ENCODE measurements at regions not wholly inside any gene's neighbourhood (a gene's known extent, or its start where the extent isn't known, plus 50 kb on each side); places are given as distances from the start of the nearest gene placed in this dataset.

DNA sequence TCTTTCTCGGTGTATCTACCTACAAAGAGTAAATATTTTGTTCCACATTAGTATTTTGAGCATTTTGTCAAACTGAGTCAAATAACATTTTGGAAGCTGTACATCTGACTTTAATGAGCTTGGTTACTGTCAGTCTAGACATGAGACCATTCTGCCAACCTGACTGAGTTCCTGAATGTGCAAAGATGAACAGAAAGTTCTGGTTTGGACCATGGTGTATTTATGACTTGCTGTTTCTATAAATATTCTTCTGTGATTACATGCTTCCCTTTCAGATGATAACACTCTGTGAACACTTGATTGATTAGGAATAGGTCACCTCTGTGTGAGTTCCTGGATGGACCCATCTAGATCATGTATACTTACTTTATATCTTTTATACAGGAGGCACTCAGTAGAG lies 827.8 kb downstream of the VRK1 start:
- DNase-seq (ENCODE audit: low read depth), result no peak

DNA sequence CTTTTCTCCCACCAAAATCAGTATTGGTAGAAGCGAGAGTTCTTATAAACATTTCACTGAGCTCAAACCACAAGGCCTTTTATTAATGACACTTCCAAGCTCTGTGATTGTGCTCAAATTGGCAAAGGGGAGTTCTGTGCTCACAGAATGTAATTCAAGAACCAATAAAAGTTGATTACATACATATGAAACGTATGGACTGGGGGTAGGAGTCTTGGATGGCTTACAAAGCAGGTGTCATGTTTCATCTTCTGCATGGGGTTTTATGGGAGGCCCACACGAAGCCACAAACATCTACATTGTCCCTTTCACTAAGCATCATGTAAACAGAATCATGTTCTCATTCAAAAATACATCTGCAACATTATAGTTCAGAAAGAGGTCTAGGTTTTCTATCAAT lies 828.3 kb downstream of the VRK1 start:
- no peak for DNase-seq (ENCODE audit: low read depth)

DNA sequence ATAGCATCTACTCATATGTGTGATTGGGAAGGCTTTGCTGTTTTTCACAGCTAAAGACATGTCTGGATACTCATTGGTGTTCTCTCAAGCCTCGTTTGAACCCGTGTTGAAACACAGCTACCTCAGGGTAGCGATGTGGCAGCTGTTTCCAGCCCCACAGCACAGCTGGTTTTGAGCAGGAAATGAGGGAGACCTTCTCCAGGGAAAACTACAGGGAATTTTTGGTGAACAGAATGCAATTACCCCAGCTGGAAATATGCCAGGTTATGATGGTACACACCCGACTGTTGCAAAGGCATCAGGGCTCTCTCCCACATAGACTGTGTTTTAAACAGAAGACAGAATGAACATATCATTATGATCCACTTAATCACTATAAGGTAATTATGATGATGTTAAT lies 828.9 kb downstream of the VRK1 start:
- DNase-seq (ENCODE audit: low read depth), result no peak

DNA sequence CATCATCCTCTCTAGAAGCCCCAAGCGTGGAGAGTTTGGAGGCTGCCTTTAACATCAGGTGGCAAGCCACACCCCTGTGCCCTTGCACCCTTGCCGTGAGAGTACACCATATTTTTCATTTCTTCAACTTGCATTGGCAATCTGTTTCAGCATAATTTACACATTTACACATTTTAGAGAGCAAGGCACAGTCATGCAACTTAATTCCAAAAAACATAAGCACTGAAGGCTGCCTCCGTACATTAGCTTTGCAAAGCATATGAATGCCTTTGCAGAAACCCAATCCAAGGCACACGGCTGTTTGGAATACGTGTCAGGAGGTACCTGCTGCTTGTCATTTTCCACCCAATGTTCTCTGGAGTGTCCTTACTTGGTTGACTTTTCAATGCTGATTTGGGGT lies 833.1 kb downstream of the VRK1 start:
- no peak for DNase-seq (ENCODE audit: low read depth)

DNA sequence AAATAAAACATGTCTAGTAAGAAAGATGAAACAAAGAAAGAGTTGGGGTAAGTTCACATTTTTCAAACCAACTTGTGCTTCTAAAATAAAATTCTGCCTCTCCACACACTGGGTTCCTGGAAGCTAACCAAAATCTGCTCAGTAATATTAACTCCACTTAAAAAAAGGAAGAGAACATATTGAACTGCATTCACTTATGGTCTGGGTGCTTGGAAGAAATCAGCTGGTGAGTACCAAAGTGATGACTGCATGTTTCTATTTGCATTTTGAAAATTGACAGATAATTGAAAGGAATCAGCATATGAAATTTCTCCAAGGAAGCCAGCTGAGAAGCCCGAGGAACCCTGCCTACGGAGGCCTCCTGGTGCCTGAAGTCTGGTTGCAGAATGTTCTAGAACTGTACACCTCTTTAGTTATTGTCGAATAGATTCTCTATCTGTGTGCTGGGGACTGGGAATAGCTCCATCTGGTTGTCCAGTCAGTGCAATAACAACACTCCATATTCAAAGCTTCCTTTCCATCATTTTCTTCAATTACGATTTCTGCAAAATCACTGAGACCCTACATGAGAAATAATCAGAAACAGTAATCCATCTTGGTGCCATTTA lies 836.1 kb downstream of the VRK1 start:
- no peak for DNase-seq (ENCODE audit: low read depth)

DNA sequence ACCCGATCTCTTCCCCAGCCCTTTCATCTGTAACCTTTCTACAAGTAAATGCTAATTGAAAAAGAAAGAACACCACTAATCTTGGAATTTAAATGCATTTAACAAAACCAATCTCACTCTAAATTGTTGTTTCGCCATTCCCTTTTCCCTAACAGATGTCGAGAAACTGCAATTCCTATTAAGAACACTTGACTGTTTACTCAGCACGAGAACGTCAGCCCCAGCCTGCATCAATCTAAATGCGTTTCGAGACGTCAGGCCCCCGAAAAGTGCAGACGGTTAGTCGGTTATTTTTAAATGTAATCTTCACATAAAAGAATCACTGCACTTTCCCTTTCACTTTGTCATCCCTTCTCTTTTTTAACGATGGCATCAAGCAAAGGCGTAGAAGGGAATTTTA lies 837.6 kb downstream of the VRK1 start:
- DNase-seq (ENCODE audit: low read depth), result no peak

DNA sequence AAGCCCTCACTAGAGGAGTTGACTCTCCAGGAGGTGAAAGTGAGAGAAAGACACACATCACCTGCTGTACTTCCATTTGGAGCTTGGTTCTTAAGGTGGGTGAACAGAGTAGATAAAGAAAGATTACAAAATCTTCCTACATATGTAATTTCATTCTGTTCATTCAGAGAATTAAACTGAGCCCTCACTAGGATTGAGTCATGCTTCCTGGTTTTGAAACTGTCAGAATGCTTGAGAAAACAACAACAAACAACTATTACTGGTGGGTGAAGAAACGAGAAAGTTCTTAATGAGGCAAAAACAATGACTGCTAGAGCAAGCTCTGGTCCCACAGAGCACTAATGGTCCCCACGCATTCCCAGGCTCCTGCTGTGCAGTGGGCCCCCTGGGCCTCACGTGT lies 841.7 kb downstream of the VRK1 start:
- no peak for DNase-seq (ENCODE audit: low read depth)

DNA sequence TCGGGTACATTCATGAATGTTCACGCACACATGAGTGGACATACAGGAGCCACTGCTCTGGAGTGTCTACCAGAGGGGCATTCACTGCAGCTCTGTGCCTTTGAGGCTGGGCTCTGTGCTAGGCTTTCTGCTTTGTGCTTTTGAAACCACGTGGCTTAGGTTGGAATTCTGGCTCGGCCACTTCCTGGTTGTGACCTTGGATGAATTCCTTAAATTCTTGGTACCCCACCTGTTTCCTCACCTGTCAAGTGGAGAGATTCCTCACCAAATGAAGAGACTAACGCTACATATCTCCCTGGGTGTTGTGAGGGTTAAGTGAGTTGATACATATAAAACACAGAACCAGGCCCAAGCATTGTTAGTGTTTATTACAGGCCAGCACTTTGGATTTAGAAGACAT lies 842.8 kb downstream of the VRK1 start:
- no peak for DNase-seq (ENCODE audit: low read depth)

DNA sequence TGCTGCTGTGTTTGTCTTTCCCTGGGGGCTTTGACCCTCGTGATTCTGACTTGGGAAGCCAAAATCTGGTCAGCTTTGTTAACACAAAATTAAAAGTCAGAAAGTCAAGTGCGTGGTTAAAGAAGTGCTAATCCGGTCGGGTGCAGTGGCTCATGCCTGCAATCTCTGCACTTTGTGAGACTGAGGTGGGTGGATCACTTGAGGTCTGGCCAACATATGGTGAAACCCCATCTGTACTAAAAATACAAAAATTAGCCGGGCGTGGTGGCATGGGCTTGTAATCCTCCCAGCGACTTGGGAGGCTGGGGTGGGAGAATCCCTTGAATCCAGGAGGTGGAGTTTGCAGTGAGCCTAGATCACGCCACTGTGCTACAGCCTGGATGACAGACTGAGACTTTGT lies 844.6 kb downstream of the VRK1 start:
- no peak for DNase-seq (ENCODE audit: low read depth)

DNA sequence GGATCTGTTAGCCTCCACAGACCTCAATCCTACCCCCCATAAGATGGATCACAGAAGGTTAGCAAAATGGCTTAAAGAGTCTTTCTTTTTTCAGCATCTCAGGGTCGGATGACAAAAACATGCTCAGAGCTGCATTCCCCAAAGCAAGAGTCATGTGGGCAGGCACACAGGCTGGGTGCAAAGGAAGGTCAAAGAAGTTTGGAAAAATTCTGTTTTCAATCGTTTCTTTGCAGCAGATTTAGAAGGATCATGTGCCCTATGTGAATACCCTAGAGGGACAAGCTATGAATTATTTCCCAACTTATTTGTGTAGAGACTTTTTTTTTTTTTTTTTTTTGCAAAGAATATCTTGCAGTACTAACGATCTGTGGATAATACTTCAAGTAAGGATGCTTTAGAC lies 845.4 kb downstream of the VRK1 start:
- no peak for DNase-seq (ENCODE audit: low read depth)

DNA sequence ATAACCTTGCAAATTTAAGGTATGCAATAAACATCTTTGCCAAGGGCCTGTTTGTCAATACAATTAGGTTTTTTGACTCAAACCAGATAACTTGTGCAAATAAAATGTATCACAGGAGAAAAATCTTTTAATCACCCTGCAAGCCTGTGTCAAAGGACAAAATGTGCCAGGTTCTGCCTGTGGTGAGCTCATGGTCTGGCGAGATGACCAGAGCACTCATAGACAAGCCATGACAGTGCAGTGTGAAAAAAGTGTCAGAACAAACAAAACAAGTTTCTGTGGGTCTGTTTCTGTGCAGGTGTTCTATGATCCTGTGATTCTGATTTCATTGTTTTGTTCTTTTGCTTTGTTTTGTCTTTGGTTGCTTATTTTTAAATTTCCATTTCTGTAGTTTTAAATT lies 847.2 kb downstream of the VRK1 start:
- no peak for DNase-seq (ENCODE audit: low read depth)

DNA sequence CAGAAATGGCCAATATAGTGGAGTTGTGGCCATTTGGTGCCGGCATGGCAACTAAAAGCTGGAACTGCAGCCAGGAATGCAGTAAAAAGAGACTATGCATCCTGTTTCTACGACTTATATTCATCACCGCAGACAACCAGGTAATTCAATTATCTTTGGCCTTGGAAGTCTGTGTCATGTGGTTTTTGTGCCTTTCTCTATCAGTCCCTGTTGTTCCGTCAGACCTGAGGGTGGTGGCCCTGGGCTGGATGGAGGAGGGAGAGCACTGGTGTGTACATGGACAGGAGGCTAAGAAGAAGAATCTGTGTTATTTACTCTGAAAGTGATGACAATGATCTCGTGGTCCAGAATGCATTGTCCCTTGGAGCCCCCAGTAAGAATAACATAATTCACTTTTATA lies 852.6 kb downstream of the VRK1 start:
- DNase-seq (ENCODE audit: low read depth), result no peak

DNA sequence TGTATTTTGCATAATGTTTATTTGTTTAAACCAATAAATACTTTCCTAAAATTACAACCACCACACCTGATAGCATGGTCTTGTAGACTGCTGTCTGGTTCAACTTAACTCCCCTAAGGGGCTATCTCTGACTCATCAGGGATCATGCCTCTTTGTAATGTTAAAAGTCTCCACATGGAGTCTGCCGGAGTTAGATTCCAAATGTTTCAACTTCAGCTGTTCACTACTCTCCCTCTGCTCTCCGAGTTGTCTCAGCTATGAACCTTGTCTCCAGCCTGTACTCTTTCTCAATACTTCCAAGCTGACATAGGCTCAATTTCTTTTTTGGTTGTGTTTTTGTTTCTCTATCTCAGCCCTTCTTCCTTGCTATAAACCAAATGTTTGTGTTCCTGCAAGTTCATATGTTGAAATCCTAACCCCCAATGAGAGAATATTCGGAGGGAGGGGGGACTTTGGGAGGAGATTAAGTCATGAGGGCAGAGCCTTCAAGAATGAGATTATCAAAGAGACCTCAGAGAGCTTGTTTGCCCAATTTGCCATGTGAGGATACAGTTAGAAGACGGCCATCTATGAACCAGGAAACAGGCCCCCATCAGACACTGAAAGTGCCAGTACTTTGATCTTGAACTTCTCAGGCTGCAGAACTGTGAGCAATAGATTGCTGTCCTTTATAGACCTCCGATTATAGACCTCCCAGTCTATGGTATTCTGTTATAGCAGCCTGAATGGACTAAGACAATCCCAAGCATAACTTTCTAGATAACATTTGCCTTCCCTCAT lies 858.2 kb downstream of the VRK1 start:
- DNase-seq (ENCODE audit: low read depth), result no peak

DNA sequence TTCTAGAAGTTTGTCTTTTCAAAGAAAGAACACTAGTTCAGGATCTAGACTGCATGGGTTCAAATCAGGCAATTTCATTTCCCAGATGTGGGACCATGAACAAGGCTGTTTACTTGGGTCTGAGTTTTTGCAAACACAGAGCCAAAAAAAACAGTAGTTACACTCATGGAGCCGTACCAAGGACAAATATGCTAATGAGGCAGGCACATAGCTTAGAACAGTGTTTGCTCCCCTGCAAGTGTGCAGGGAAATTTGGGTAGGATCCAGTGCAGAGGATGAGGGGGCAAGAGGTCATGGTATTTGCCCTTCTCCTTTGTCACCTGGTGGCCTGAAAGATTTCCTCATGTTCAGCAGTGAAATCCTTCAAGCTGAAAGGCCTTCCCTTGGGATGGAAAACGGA lies 860.4 kb downstream of the VRK1 start:
- DNase-seq (ENCODE audit: low read depth), result no peak

DNA sequence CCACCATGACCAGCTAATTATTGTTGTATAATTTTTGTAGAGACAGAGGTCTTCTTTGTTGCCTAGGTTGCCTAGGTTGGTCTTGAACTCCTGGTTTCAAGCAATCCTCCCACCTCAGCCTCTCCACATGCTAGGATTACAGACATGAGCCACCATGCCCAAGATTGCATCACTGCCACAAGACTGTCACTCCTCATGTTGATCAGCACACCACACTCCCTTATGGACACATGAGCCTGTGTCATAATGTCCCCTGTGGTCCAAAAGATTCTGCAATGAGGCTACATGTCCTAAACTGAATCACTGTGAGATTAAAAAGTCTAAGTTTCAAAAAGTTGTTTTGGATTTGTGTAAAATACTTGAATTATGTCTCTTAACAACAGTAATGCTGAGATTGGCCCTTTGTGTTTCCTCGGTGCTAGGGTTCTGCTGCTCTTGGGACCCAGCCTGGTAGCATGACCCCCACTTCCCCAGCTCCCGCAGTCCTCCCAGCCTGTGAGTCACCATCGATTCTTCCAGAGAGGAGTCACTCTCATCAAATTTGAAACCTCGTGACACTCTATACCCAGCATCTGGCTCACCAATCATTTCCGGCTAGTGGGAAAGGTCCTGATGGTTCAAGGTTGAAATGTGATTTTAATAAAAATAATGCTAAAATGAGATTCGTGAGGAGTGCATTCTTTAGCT lies 890.9 kb downstream of the VRK1 start:
- DNase-seq (ENCODE audit: low read depth), result no peak

DNA sequence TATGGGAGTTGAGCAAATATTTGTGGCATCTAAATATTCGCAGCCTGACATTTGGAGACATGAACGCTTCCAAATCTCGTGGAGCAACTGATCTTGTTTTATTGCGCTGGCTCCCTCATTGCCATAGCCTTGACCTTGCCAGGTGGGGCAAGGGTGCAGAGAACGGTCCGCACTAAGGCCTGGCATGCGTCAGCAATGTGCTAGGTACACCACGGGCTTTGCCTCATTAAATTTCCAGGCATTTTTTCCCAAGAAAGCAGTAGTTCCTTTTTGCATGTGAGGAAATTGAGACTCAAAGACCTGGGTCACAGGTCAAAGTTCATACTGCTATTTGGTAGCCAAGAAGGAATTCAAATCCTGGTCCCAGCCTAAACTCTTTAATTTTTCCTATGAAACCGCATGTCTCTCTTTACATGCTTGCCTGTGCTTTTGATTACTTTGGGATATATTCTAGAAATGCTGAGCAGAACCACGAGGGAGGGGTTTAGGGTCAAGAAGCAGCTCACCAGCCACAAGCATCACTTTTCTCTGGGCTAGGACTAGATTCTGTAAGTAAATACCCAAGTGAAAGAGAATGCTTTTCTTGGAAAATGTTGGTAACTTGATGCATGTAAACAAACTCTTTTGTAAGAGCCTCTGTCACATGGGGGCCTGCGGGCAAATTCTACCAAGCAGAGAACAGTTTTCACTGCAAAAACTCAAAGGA lies 891.6 kb downstream of the VRK1 start:
- DNase-seq (ENCODE audit: low read depth), result no peak

DNA sequence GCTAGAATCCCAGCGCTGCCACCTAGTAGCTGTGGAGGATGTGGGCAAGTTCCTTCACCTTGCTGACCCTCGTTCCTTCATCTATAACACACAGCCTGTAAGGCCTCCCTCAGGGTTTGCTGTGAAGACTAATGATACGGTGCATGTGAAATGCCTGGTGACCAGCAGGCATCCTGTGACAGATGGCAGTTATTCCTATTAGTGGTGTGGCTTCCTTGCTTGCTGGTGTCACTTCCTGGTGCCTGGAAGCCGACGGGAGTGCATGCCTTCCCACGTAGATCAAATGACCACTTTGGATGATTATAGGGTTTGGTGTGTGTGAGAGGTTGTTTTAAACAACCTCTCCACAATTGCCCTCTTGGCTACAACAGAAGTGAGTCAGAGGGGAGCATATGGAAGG lies 894.9 kb downstream of the VRK1 start:
- no peak for DNase-seq (ENCODE audit: low read depth)

DNA sequence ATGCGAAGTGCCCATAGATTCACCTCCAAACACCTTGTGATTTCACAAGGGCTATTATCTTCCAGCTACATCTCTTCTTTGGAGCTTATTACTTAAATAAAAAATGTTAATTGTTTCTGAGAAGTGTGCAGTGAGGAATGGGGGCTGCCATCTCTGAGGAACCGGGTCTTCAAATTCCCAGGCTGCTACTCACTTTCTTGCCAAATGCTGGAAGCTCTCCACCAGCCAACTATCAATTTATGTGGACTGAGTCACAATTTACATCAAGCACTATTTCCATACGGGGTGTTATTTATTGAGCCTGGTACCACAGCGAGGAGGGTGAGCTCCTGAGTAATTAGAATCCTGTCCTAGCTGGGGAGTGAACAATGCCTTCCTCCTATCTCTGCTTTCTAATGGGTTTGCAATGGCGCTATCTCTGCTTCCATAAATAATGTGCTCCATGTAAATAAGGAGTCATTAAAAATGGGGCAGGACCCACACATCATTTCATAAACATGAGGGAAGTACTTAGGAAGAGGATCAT lies 898.3 kb downstream of the VRK1 start:
- no peak for DNase-seq (ENCODE audit: low read depth)

DNA sequence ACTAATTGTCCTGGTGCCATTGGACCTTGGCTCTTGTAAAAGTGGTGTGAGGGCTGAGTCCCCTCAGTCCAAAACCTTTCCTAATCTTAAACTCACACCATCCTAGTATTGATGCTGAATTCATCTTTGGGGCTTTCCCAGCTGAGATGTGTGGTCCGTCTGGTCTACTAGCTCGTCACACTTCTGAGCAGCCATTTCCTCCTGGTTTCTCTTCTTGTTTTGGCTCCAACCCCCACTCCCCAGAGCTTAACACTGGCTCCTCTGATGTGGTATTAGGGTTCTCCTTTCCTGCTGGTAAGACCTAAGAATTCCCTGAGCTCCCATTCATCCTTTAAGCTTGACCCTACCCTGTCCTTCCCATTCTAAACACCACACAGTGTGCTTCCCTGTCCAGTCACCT lies 900.6 kb downstream of the VRK1 start:
- no peak for DNase-seq (ENCODE audit: low read depth)

DNA sequence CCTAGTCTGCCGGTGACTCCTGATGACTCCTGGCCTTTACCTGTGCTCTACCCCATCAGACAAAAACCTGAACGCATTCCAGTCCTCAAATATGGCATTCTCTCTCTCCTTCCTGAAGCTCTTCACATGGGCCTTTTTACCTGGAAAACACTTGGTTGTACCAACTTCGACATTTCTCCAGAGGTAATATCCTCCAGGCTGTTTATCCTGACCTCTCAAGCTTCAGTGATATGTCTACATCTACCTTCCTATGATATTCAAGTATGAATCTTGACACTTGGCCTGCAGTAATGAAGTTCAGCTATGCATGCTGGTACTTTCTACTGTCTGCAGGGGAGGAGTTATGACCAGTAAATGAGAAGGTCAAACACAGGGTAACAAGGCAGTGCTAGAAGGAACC lies 901.8 kb downstream of the VRK1 start:
- DNase-seq (ENCODE audit: low read depth), result no peak

DNA sequence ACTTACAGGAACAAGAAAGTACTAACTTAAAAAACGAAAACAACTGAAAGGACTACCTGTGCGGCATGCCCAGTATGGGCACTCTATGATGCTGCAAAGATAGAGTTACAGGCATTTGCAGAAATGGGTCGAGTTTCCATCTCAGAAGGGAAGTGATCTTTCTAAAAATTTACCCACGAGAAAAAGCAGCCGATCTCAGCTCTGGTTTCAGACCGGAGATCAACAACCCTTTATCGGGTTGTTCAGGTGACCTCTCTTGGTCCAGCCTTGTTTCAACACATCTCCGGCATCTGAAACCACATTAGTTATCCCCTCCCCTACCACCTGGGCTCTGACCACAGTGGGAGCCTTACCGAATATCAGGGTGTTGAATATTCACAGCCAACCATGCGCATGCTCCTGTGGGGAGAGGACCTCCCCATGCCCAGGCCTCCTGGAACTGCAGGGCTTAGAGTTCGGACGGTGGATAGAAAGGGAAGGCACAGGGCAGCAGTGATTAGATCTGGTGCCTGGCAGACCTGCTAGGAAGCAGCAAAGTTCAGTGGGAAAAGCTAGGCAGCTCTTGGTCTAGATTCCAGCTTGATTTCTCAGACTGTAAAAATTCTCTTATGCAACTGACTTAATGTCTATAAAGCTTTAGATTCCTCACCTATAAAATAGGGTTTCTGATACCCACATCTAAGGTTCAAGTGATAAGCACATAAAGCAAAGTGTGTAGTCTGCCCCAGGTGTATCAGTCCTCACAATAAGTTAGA lies 906.0 kb downstream of the VRK1 start:
- DNase-seq (ENCODE audit: low read depth), result no peak

Data from myocyte (in vitro differentiated cells).